CD4-positive, CD25-positive, alpha-beta regulatory T cell (primary cell): ENCODE measurements at regions not wholly inside any gene's neighbourhood (a gene's known extent, or its start where the extent isn't known, plus 50 kb on each side); places are given as distances from the start of the nearest gene placed in this dataset.

Experiments
- ATAC-seq, 2 donors: fragments of 150-1000 bp; cut with Tn5 transposase; one replicate each; pipeline ENCODE4 v1.10.0; 2021; ENCODE audit warnings: low read depth in 2 of 2, moderate number of reproducible peaks in 2 of 2, moderate library complexity in 1 of 2
- DNase-seq, 3 donors: peaks; one replicate each; pipeline versions ENCODE4 v3.0.0 to v3.0.0-alpha.2; 2012 to 2022; ENCODE audit warnings: mixed read lengths in 1 of 3
- H3K27ac ChIP-seq: one replicate; pipeline ENCODE4 v1.7.0; 2013; ENCODE audit warnings: mild to moderate bottlenecking, low read length; ENCODE audit not compliant: insufficient read depth, poor library complexity, severe bottlenecking
- H3K27me3 ChIP-seq: one replicate; pipeline ENCODE4 v1.7.0; 2013; ENCODE audit warnings: low read length; ENCODE audit not compliant: control insufficient read depth, insufficient read depth
- H3K36me3 ChIP-seq: one replicate; pipeline ENCODE4 v1.7.0; 2013; ENCODE audit warnings: mild to moderate bottlenecking, low read length, moderate library complexity; ENCODE audit not compliant: control insufficient read depth, insufficient read depth
- H3K4me1 ChIP-seq: 2 replicates; pipeline ENCODE4 v1.7.0; 2013; ENCODE audit warnings: mild to moderate bottlenecking, low read length; ENCODE audit not compliant: insufficient read depth, control insufficient read depth, poor library complexity, severe bottlenecking
- H3K4me3 ChIP-seq: one replicate; pipeline ENCODE4 v1.7.0; 2013; ENCODE audit warnings: low read depth, mild to moderate bottlenecking, low read length, moderate library complexity
- H3K9me3 ChIP-seq, 2 experiments: 1 replicate in 1 of 2; 2 replicates in 1 of 2; pipeline ENCODE4 v1.7.0; 2013; ENCODE audit warnings: low read length in 2 of 2, mild to moderate bottlenecking in 1 of 2, moderate library complexity in 1 of 2; ENCODE audit not compliant: control insufficient read depth in 2 of 2
- H3K27ac Mint-ChIP-seq, 3 donors: one replicate each; pipeline ENCODE4 v1.8.0; 2020 to 2022; ENCODE audit warnings: mild to moderate bottlenecking in 3 of 3, mixed read lengths in 3 of 3, moderate library complexity in 2 of 3
- H3K27me3 Mint-ChIP-seq: one replicate; pipeline ENCODE4 v1.8.0; 2022; ENCODE audit warnings: mild to moderate bottlenecking, mixed read lengths
- H3K36me3 Mint-ChIP-seq: one replicate; pipeline ENCODE4 v1.8.0; 2020; ENCODE audit warnings: mixed read lengths
- H3K4me1 Mint-ChIP-seq, 4 donors: one replicate each; pipeline ENCODE4 v1.8.0; 2020 to 2022; ENCODE audit warnings: mixed read lengths in 4 of 4, mild to moderate bottlenecking in 1 of 4
- H3K4me3 Mint-ChIP-seq, 4 donors: one replicate each; pipeline ENCODE4 v1.8.0; 2020 to 2022; ENCODE audit warnings: mild to moderate bottlenecking in 4 of 4, mixed read lengths in 4 of 4, moderate library complexity in 3 of 4
- H3K9me3 Mint-ChIP-seq, 7 donors: one replicate each; pipeline ENCODE4 v1.8.0; 2020 to 2022; ENCODE audit warnings: mixed read lengths in 7 of 7, mild to moderate bottlenecking in 3 of 7, moderate library complexity in 2 of 7

DNA sequence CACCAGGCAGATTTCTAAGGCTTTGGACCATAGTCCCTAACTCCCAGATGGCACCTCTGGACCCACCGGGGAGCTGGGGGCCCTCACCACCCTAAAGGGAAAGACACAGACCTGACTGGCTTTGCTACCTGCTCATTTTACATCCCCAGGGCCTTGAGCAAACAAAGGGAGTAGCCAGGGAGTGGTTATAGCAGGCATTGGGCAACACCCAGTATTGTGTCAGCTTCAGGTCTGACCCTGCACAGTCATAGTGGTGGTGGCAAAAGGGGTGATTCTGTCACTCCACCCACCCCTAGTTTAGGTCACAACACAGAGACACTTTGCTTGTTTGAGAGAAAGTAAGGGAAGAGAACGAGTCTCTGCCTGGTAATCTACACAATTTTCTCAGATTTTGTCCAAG lies 352.5 kb downstream of the DIPK2A start:
- Mint-ChIP-seq H3K4me3 (no peak overlapping the region), H3K4me1 (no peaks in the 10 kb centered on the region), H3K27ac (no peak overlapping the region), H3K36me3 (no peaks in the 10 kb centered on the region), H3K9me3 (peaks cover 0 to 13% (median 3%) of the 10 kb centered on the region in 7 donors), H3K27me3 (peaks cover 5% of the 10 kb centered on the region)
- Histone ChIP-seq H3K4me1 (no peaks in the 10 kb centered on the region), H3K27ac (no peak overlapping the region), H3K27me3 (no peaks in the 10 kb centered on the region), H3K4me3 (no peak overlapping the region), H3K36me3 (no peaks in the 10 kb centered on the region), H3K9me3 (peaks cover 0 to 2% of the 10 kb centered on the region in 2 experiments)
- no peak for DNase-seq
- ATAC-seq = no peak

DNA sequence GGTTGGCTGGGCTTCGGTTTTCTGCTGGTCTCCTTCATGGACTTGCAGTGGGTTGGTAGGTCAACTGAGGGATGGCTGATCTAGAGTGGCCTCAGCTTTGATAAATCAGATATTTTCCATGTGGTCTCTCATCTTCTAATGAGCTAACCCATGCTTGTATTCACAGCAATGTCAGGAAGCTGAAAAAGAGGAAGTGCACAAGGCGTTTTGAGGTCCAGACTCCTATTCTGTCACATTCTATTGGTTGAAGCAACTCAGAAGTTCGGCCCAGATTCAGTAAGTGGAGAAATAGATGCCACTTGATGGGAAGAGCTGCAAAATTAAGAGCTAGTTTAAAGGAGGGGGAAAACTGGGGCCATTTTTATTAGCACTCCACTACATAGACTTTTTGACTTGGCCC lies 361.2 kb downstream of the DIPK2A start:
- H3K4me3 ChIP-seq = no peak overlapping the region
- Mint-ChIP-seq H3K36me3 (no peaks in the 10 kb centered on the region), H3K4me1 (no peaks in the 10 kb centered on the region), H3K27me3 (no peaks in the 10 kb centered on the region), H3K27ac (no peak overlapping the region), H3K4me3 (no peak overlapping the region), H3K9me3 (peaks cover 2 to 15% (median 6%) of the 10 kb centered on the region in 7 donors)
- peaks cover 0 to 2% of the 10 kb centered on the region in 2 experiments for H3K9me3 ChIP-seq
- no peaks in the 10 kb centered on the region for H3K36me3 ChIP-seq
- DNase-seq (no peak), ATAC-seq (no peak)
- no peaks in the 10 kb centered on the region for H3K4me1 ChIP-seq
- no peak overlapping the region for H3K27ac ChIP-seq
- H3K27me3 ChIP-seq = no peaks in the 10 kb centered on the region

DNA sequence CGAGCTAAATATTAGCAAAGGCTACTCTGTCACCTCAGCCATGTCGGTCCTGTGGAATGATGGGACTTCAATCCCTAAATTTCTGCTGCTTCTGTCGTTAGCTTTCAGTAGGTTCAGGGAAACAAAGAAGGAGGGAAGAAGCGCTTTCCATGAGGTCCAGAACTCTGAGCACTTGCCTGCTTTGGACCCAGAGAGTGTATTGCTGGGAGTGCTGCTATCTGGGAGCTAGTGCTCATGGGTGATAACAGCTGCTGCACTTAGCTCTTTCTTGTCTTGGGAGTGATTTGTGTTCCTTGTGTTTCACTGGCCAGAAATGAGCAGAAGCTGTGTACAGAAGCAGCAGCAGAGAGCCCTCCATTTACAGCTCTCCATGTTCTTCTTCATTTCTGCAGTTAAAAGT lies 369.8 kb downstream of the DIPK2A start:
- Histone ChIP-seq H3K27me3 (peaks cover under 1% of the 10 kb centered on the region), H3K9me3 (no peaks in the 10 kb centered on the region), H3K36me3 (no peaks in the 10 kb centered on the region), H3K4me1 (no peaks in the 10 kb centered on the region), H3K27ac (no peak overlapping the region), H3K4me3 (no peak overlapping the region)
- Mint-ChIP-seq H3K9me3 (peaks cover 0 to 11% (median 3%) of the 10 kb centered on the region in 7 donors), H3K27ac (no peak overlapping the region), H3K36me3 (no peaks in the 10 kb centered on the region), H3K27me3 (no peaks in the 10 kb centered on the region), H3K4me1 (no peaks in the 10 kb centered on the region), H3K4me3 (no peak overlapping the region)
- no peak for ATAC-seq
- DNase-seq = no peak

DNA sequence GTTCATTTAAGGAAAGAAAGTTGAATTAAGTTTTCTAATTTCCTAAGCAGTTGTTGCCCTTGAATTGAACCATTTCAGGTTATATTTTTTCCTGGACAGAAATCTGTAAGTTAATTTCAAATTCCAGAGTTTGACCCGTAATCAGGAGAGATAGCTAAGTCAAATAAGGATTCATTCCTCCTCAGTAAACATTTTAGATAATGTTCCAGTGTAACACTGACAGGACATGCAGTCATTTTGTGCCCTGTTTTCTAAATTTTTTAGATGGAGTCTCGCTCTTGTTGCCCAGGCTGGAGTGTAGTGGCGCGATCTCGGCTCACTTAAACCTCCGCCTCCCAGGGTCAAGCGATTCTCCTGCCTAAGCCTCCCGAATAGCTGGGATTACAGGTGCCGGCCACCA lies 371.7 kb downstream of the DIPK2A start:
- Mint-ChIP-seq H3K4me3 (no peak overlapping the region), H3K9me3 (peaks cover 0 to 18% (median 3%) of the 10 kb centered on the region in 7 donors), H3K36me3 (no peaks in the 10 kb centered on the region), H3K27me3 (no peaks in the 10 kb centered on the region), H3K4me1 (no peaks in the 10 kb centered on the region), H3K27ac (no peak overlapping the region)
- ATAC-seq (no peak), DNase-seq (no peak)
- Histone ChIP-seq H3K9me3 (no peaks in the 10 kb centered on the region), H3K4me3 (no peak overlapping the region), H3K27ac (no peak overlapping the region), H3K36me3 (no peaks in the 10 kb centered on the region), H3K4me1 (no peaks in the 10 kb centered on the region), H3K27me3 (peaks cover 2% of the 10 kb centered on the region)

DNA sequence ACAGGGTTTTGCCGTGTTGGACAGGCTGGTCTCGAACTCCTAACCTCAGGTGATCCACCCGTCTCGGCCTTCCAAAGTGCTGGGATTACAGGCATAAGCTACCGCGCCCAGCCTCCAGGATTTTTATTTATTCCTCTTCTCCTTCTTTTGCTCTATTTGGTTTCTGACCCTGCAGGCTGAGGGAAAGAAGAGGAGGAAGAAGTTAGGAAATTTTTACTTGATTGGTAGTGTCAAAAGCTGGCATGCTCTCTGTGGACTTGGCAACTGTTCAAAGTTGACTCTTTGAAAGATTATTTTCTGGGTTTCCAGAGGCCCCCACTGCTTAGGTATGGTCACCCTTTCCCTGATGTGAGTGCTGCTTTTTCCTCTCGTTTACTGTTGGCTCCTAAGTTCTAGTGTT lies 372.2 kb downstream of the DIPK2A start:
- Mint-ChIP-seq H3K9me3 (peaks cover 0 to 18% (median 1%) of the 10 kb centered on the region in 7 donors), H3K36me3 (no peaks in the 10 kb centered on the region), H3K4me1 (no peaks in the 10 kb centered on the region), H3K4me3 (no peak overlapping the region), H3K27ac (no peak overlapping the region), H3K27me3 (no peaks in the 10 kb centered on the region)
- H3K27ac ChIP-seq = no peak overlapping the region
- H3K36me3 ChIP-seq = no peaks in the 10 kb centered on the region
- DNase-seq (no peak), ATAC-seq (no peak)
- H3K9me3 ChIP-seq = no peaks in the 10 kb centered on the region
- H3K27me3 ChIP-seq = peaks cover 2% of the 10 kb centered on the region
- no peak overlapping the region for H3K4me3 ChIP-seq
- H3K4me1 ChIP-seq = no peaks in the 10 kb centered on the region

DNA sequence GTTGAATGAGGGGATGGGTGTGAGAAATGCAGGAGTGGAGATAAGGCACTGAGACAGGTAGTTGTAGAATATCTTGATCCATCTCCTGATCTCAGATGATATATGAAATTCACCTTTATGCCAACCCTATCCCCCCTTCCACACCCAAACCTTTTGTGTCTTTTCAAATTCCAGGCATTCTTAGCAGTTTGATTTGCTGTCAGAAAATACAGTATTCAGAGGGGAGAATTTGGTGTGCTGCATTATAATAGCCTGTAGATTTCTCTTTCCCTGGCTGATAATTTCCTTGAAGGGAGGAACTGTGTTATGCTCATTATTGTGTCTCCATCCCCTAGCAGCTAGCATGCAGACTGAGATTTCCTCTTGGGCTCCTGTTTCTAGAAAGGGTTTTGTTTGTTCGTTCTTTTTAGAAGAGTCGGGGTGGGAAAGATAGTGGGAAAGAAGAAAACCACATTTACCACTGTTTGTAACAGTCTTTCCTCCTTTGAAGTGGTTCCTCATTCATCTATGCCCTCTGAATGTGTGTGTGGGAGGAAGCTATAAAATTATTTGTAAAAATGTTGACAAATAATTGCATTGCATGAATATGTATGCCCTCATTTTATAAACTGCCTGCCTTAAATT lies 373.4 kb downstream of the DIPK2A start:
- no peak overlapping the region for H3K4me3 Mint-ChIP-seq
- no peak overlapping the region for H3K27ac Mint-ChIP-seq

DNA sequence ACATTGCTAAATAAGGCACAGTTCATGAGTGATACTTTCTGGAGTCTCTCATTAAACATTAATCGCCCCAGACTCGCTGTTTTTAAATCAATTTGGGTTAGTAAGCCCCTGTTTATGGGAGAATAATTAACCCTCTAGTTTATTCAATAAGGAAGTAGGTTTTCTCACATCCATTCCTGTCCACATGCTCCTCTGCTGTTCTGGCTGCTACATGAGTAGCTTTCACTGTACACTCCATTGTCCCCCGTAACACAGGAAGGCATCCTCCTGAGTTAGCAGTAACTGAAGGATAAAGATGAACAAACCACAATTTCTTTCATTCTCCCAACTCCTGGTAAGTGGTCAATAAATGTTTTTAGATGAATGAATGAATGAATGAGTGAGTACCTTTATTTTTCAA lies 378.5 kb downstream of the DIPK2A start:
- DNase-seq (no peak), ATAC-seq (no peak)
- Mint-ChIP-seq H3K4me3 (no peak overlapping the region), H3K36me3 (no peaks in the 10 kb centered on the region), H3K9me3 (peaks cover 0 to 8% (median 3%) of the 10 kb centered on the region in 7 donors), H3K27me3 (no peaks in the 10 kb centered on the region), H3K27ac (no peak overlapping the region), H3K4me1 (no peaks in the 10 kb centered on the region)
- Histone ChIP-seq H3K9me3 (no peaks in the 10 kb centered on the region), H3K4me1 (no peaks in the 10 kb centered on the region), H3K4me3 (no peak overlapping the region), H3K27me3 (peaks cover 2% of the 10 kb centered on the region), H3K27ac (no peak overlapping the region), H3K36me3 (no peaks in the 10 kb centered on the region)

More for the DNA sequence above, 373.4 kb downstream of the DIPK2A start:
- H3K27me3 ChIP-seq = peaks cover 2% of the 10 kb centered on the region
- H3K9me3 Mint-ChIP-seq = peaks cover 0 to 12% (median 0%) of the 10 kb centered on the region in 7 donors
- H3K36me3 Mint-ChIP-seq = no peaks in the 10 kb centered on the region
- no peak overlapping the region for H3K27ac ChIP-seq
- DNase-seq (no peak), ATAC-seq (no peak)
- no peaks in the 10 kb centered on the region for H3K4me1 Mint-ChIP-seq
- H3K36me3 ChIP-seq = no peaks in the 10 kb centered on the region
- no peaks in the 10 kb centered on the region for H3K4me1 ChIP-seq
- no peaks in the 10 kb centered on the region for H3K9me3 ChIP-seq
- H3K4me3 ChIP-seq = no peak overlapping the region
- H3K27me3 Mint-ChIP-seq = no peaks in the 10 kb centered on the region

DNA sequence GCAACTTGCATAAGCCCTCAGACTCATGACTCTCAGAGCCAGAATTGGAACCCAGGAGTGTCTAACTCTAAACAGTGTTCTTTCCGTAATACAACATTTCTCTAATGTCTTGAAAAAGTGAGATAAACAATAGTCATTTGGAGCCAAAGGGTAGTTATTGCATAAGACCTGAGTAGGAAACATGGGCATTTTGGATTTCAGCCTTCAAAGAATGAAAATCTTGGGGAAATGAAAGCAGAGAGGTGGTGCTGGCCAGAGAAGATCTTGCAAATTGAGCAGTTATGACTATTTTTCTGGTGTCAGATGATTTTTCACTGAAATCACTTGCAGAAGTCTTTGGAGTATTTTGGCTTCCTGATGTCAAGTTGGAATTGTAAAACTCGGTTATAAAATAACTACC lies 379.4 kb downstream of the DIPK2A start:
- no peaks in the 10 kb centered on the region for H3K36me3 Mint-ChIP-seq
- Histone ChIP-seq H3K27me3 (peaks cover 2% of the 10 kb centered on the region), H3K4me3 (no peak overlapping the region), H3K9me3 (no peaks in the 10 kb centered on the region), H3K27ac (no peak overlapping the region), H3K4me1 (no peaks in the 10 kb centered on the region), H3K36me3 (no peaks in the 10 kb centered on the region)
- H3K4me3 Mint-ChIP-seq = no peak overlapping the region
- H3K27me3 Mint-ChIP-seq = no peaks in the 10 kb centered on the region
- ATAC-seq (no peak), DNase-seq (no peak)
- H3K4me1 Mint-ChIP-seq = no peaks in the 10 kb centered on the region
- H3K27ac Mint-ChIP-seq = no peak overlapping the region
- H3K9me3 Mint-ChIP-seq = peaks cover 0 to 8% (median 3%) of the 10 kb centered on the region in 7 donors
